Heart right ventricle (tissue), 16 donors: ENCODE measurements at regions not wholly inside any gene's neighbourhood (a gene's known extent, or its start where the extent isn't known, plus 50 kb on each side); places are given as distances from the start of the nearest gene placed in this dataset.

Source experiments
- ATAC-seq, 8 donors: fragments of 200-7000 bp; cut with Tn5 transposase; one replicate each; pipeline ENCODE4 v1.9.1; 2020; ENCODE audit warnings: mild to moderate bottlenecking in 8 of 8, moderate library complexity in 8 of 8, moderate number of reproducible peaks in 1 of 8
- DNase-seq, 2 donors: peaks; one replicate each; pipeline ENCODE4 v3.0.0-alpha.2; 2020
- H3K27ac ChIP-seq, 10 donors: fragments of 200-600 bp; sonication (generic) in 2 of 10; one replicate each; pipeline versions ENCODE4 v1.5.0 to v1.8.0; 2020 to 2022; ENCODE audit warnings: mild to moderate bottlenecking in 3 of 10
- H3K27me3 ChIP-seq, 7 donors: fragments of 200-600 bp; one replicate each; pipeline ENCODE4 v1.8.0; 2021 to 2022; ENCODE audit warnings: mild to moderate bottlenecking in 2 of 7
- H3K36me3 ChIP-seq, 9 donors: fragments of 200-600 bp; sonication (generic) in 1 of 9; one replicate each; pipeline versions ENCODE4 v1.5.0 to v1.8.0; 2020 to 2022; ENCODE audit warnings: mild to moderate bottlenecking in 2 of 9
- H3K4me1 ChIP-seq, 9 donors: fragments of 200-600 bp; sonication (generic) in 1 of 9; one replicate each; pipeline versions ENCODE4 v1.5.0 to v1.8.0; 2020 to 2022; ENCODE audit warnings: mild to moderate bottlenecking in 4 of 9
- H3K4me3 ChIP-seq, 10 donors: fragments of 200-600 bp; sonication (generic) in 2 of 10; one replicate each; pipeline versions ENCODE4 v1.5.0 to v1.8.0; 2020 to 2022; ENCODE audit warnings: mild to moderate bottlenecking in 7 of 10, moderate library complexity in 2 of 10
- H3K9me3 ChIP-seq, 11 donors: fragments of 200-600 bp in 10 of 11; sonication (generic) in 2 of 11; one replicate each; pipeline versions ENCODE4 v1.5.0 to v1.8.0; 2013 to 2022; ENCODE audit warnings: mild to moderate bottlenecking in 2 of 11, control low read depth in 1 of 11, moderate library complexity in 1 of 11
- CTCF ChIP-seq, 9 donors: fragments of 200-600 bp; sonication (generic) in 2 of 9; IDR thresholded peaks; one replicate each; pipeline versions ENCODE4 v1.5.0 to v1.8.0; 2021 to 2022; ENCODE audit warnings: antibody characterized with exemption in 9 of 9, mild to moderate bottlenecking in 5 of 9, moderate library complexity in 1 of 9
- WGBS, 2 donors: extraction: QIAGEN DNeasy Blood & Tissue Kit; methylation state at CpG; one replicate each; pipeline ENCODE4 v1.1.7; 2013; ENCODE audit warnings: inconsistent platforms in 1 of 2; 5-methylcytosine and 5-hydroxymethylcytosine counted together
- intact Hi-C, 10 donors: fragments of 100-400 bp; cut with DNase I; formaldehyde crosslinking; loops; one replicate each; pipeline versions ENCODE4 v1.11.1 to v1.14.2; 2022
- donor health status: Arrhythmogenic right ventricular cardiomyopathy.
- donor health status: ischemic (EF 13 %, LVEDD 7.1; RV severe dilation, severe dysfunction).
- donor health status: healthy with polysubstance abuse.
- donor health status: DM: no; HTN: yes; CAD: no.
- donor health status: DM: no; HTN: no; CAD: no.
- donor health status: ischemic (EF 25% LVEDD 6.9; RV normal size, moderate dysfunction).
- donor health status: ischemic (EF 25% LVEDD 5.7; RV mildly dilated, moderate dysfunction).
- donor health status: healthy.
- donor health status: DM: yes; HTN: yes; CAD: no.
- donor health status: Ischemic cardiomyopathy.
- donor health status: ischemic (EF 35%, LVEDD 5.7; RV mildly dilated, moderate dysfunction).
- donor health status: nonischemic (EF 11% LVEDD 7.7; RV severe dilation, severe dysfunction).
- donor health status: DM: yes; HTN: yes; CAD: no.
- donor health status: PGD.
- donor health status: ischemic (EF 29% LVEDD 5.4; RV normal size, mild dysfunction).
- donor health status: nonischemic (EF 23%, LVEDD 6.1; RV moderate dilation, normal function).

DNA sequence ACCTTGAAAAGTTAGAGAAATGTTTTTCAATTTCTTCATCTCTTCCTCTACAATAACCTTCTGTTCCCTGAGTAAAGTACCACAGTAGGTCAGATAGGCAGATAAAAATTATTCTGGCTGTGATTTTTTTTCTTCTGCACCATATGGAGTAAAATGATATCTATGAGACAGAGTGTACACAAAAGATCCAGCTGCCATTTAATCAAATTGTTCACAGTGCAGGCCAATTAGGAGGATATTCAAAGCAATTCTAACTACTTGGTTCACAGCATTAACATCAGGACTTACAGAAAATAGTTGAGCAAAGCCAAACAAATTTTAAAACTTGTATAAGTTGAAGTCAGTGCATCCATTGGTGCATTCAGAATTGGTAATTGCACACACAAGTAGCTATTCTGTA lies 147.9 kb upstream of the LUZP2 start:
- Histone ChIP-seq H3K36me3 (no peaks in the 10 kb centered on the region), H3K27ac (no peak overlapping the region), H3K4me3 (no peak overlapping the region), H3K9me3 (peaks cover 0 to 14% (median 0%) of the 10 kb centered on the region in 11 donors), H3K27me3 (no peaks in the 10 kb centered on the region), H3K4me1 (no peaks in the 10 kb centered on the region)
- no peak for TF ChIP-seq CTCF (IDR thresholded peaks at IDR 0.05)
- intact Hi-C loops = no loop called here
- DNase-seq (no peak), ATAC-seq (no peak)

DNA sequence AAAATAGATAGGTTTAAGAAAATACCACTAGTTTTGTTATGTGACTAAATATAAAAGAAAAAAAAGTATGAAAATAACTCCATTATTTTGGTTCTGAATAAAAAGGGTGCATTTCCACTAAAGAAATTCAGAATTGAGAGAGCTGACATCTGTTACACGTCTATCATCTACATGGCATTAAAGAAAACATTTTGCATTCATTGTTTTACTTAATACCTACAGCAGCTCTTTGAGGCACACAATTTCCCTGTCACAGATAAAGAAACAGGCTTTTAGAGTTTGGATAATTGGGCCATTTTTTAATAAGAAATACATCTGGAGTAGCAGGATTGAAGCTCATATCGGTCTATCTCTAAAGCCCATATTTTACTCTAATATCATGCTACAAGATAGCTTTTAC lies 145.7 kb upstream of the LUZP2 start:
- ATAC-seq = no peak
- WGBS, 2 donors = 49 to 82% methylated on average over 2 of the region's 2 CpGs
- H3K4me3 ChIP-seq = no peak overlapping the region
- no peak for TF ChIP-seq CTCF (IDR thresholded peaks at IDR 0.05)
- H3K27me3 ChIP-seq = no peaks in the 10 kb centered on the region
- H3K36me3 ChIP-seq = no peaks in the 10 kb centered on the region
- H3K4me1 ChIP-seq = no peaks in the 10 kb centered on the region
- DNase-seq = no peak
- intact Hi-C loops = no loop called here
- H3K9me3 ChIP-seq = peaks cover 0 to 18% (median 0%) of the 10 kb centered on the region in 11 donors
- no peak overlapping the region for H3K27ac ChIP-seq

- Histone ChIP-seq H3K36me3 (no peaks in the 10 kb centered on the region), H3K4me1 (no peaks in the 10 kb centered on the region), H3K4me3 (no peak overlapping the region), H3K27me3 (no peaks in the 10 kb centered on the region), H3K27ac (no peak overlapping the region), H3K9me3 (peaks cover 0 to 22% (median 0%) of the 10 kb centered on the region in 11 donors)
- TF ChIP-seq CTCF (IDR thresholded peaks at IDR 0.05) = no peak
- WGBS, 2 donors = 39 to 40% methylated on average over 3 of the region's 3 CpGs
- ATAC-seq (no peak), DNase-seq (no peak)
- intact Hi-C loops = no loop called here
Measured at GRCh38 chr11:24356501-24356900, 140.4 kb upstream of the LUZP2 start.

DNA sequence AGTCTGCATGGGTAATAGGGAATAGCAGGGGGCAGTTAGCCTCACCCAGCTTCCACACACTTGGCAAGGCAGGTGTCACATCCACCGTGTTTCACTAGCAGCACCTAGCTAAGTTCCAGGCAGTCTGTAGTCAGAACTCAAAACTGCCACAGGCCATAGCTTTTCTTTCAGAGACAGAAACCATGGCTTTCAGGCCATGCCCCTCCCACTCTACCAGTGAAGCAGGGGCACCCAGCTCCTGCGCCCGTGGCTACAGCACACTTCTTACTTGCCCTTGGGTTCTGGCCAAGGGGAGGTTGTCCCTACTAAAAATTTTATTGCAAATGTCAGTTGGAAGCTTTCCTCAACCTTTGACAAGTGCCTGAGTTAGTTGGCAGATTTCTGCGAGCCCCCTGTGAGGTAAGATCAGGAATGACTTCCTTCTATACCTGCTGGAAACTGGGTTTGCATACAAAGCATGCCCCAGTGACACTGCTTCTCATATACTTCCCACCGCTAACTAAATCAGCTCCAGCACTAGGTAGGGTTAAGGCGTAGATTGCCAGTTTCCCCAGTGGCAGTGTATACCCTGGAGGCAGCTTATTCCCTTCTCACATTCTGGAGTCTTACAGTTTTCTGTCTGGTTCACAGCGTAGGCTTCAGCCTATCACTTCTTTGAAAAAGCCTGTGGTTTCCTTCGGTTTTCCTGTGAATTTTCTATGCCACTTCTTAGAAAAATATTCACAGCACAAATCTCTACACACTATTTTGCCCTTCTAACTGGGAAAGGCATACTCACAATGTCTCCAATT lies 139.0 kb upstream of the LUZP2 start:
- Histone ChIP-seq H3K27me3 (no peaks in the 10 kb centered on the region), H3K9me3 (peaks cover 0 to 18% (median 4%) of the 10 kb centered on the region in 11 donors), H3K27ac (no peak overlapping the region), H3K4me3 (no peak overlapping the region), H3K4me1 (no peaks in the 10 kb centered on the region), H3K36me3 (no peaks in the 10 kb centered on the region)
- DNase-seq (no peak), ATAC-seq (no peak)
- intact Hi-C loops = no loop called here
- TF ChIP-seq CTCF (IDR thresholded peaks at IDR 0.05) = no peak
- WGBS, 2 donors = 78 to 83% methylated on average over 8 of the region's 8 CpGs
